ENCODE measurements at regions not wholly inside any gene's neighbourhood (a gene's known extent, or its start where the extent isn't known, plus 50 kb on each side); places are given as distances from the start of the nearest gene placed in this dataset.

GRCh38 chr2:129236601-129237000, 742.9 kb upstream of the RAB6C start:
- no peak for TF ChIP-seq REST (IDR thresholded peaks at IDR 0.05; ENCODE audit: borderline replicate concordance)
- TF ChIP-seq REST (CRISPR knock-in tag; IDR thresholded peaks at IDR 0.05; ENCODE audit: low read depth): no peak
- no peak for TF ChIP-seq CTCF (IDR thresholded peaks at IDR 0.05 in 2 of 3, conservative IDR thresholded peaks at IDR 0.05 in 1 of 3; ENCODE audit: insufficient read depth in 2 of 3, low read depth in 1 of 3, low read length in 3 of 3)
- TF ChIP-seq POLR2A (conservative IDR thresholded peaks at IDR 0.05): no peak
- no peak for TF ChIP-seq RBM17 (IDR thresholded peaks at IDR 0.05; ENCODE audit: borderline replicate concordance, low read depth, low read length)
- TF ChIP-seq HNRNPLL (IDR thresholded peaks at IDR 0.05; ENCODE audit: low read depth, low read length, poor library complexity, severe bottlenecking): no peak
- no peak for TF ChIP-seq SMAD4 (CRISPR knock-in tag; conservative IDR thresholded peaks at IDR 0.05)
- TF ChIP-seq CBX5 (IDR thresholded peaks at IDR 0.05; ENCODE audit: borderline replicate concordance, low read depth): no peak
- TF ChIP-seq ZNF121 (CRISPR knock-in tag; conservative IDR thresholded peaks at IDR 0.05): no peak
- TF ChIP-seq YY1 (IDR thresholded peaks at IDR 0.05; ENCODE audit: borderline replicate concordance in 1 of 3, control insufficient read depth in 1 of 3, extremely low read depth in 1 of 3, insufficient read depth in 3 of 3, insufficient read length in 1 of 3, insufficient replicate concordance in 2 of 3, low read depth in 1 of 3, low read length in 2 of 3): no peak
- no peak for TF ChIP-seq ZNF146 (CRISPR knock-in tag; IDR thresholded peaks at IDR 0.05; ENCODE audit: unreplicated experiment)
- TF ChIP-seq FOXP4 (CRISPR knock-in tag; IDR thresholded peaks at IDR 0.05; ENCODE audit: borderline replicate concordance): no peak
- no peak for TF ChIP-seq MEF2D (tag; conservative IDR thresholded peaks at IDR 0.05; ENCODE audit: low read depth)
- TF ChIP-seq XRCC4 (IDR thresholded peaks at IDR 0.05; ENCODE audit: extremely low read depth, insufficient read depth, insufficient read length): no peak
- no peak for TF ChIP-seq ATF1 (CRISPR knock-in tag; IDR thresholded peaks at IDR 0.05)
- TF ChIP-seq ATF1 (tag; IDR thresholded peaks at IDR 0.05): no peak
